ENCODE measurements at regions not wholly inside any gene's neighbourhood (a gene's known extent, or its start where the extent isn't known, plus 50 kb on each side); places are given as distances from the start of the nearest gene placed in this dataset.

DNA sequence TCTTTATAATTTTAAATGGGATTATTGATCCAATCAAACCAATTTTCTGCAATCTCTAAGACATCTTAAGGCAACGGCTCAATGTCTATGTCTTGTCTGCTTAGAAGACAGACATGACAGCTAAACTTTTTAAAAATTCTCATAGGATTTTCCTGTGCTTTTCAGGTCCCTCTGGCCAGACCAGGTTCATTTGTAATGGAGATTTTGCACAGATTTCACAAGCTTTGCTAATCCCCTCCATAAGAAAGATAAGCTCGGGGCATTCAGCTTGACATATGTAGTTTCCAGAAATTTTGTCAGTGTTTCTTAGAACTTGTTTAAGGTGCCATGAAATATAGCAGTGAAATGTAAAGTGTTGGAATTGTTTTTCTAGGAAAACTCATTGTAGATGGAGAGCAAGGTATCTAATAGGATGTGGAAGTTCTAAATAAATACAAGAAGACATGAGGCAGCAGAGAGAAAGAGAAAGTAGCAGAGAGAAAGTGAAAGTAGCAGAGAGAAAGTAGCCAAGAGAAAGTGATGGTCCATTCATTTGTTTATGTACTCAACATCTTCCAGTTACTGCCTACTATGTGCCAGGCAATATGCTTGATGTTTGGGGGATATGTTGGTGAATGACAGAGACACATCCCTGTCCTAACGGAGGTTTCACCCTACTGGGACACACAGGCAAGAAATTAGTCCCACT, 219.1 kb upstream of the ARHGAP42 start:
- Mint-ChIP-seq H3K9me3 (peaks cover 7% of the 10 kb centered on the region), H3K4me1 (peaks cover 5% of the 10 kb centered on the region), H3K4me3 (no peak overlapping the region), H3K27ac (no peak overlapping the region), H3K36me3 (ENCODE audit: low read depth) (no peaks in the 10 kb centered on the region), H3K27me3 (ENCODE audit: insufficient read depth) (no peaks in the 10 kb centered on the region)
- H3K9ac ChIP-seq (ENCODE audit: extremely low read depth, low read length, poor library complexity, severe bottlenecking), result no peak overlapping the region
- H3K4me1 ChIP-seq (ENCODE audit: control insufficient read depth, insufficient read depth, low read length), result no peaks in the 10 kb centered on the region
- no peak overlapping the region for H3K27ac ChIP-seq (ENCODE audit: low read depth, low read length)
- DNase-seq, result no peak
- H3K36me3 ChIP-seq (ENCODE audit: control insufficient read depth, insufficient read depth, low read length), result no peaks in the 10 kb centered on the region
- H3K27me3 ChIP-seq (ENCODE audit: control insufficient read depth, insufficient read depth, low read length, poor library complexity, severe bottlenecking), result no peaks in the 10 kb centered on the region
- H3K4me3 ChIP-seq (ENCODE audit: low read length), result no peak overlapping the region
- 90 to 92% methylated on average over 2 to 3 of the region's 3 CpGs for WGBS, 2 experiments (ENCODE audit: insufficient coverage in 1 of 2, insufficient read length in 1 of 2)
- TF ChIP-seq, protein P1, sequence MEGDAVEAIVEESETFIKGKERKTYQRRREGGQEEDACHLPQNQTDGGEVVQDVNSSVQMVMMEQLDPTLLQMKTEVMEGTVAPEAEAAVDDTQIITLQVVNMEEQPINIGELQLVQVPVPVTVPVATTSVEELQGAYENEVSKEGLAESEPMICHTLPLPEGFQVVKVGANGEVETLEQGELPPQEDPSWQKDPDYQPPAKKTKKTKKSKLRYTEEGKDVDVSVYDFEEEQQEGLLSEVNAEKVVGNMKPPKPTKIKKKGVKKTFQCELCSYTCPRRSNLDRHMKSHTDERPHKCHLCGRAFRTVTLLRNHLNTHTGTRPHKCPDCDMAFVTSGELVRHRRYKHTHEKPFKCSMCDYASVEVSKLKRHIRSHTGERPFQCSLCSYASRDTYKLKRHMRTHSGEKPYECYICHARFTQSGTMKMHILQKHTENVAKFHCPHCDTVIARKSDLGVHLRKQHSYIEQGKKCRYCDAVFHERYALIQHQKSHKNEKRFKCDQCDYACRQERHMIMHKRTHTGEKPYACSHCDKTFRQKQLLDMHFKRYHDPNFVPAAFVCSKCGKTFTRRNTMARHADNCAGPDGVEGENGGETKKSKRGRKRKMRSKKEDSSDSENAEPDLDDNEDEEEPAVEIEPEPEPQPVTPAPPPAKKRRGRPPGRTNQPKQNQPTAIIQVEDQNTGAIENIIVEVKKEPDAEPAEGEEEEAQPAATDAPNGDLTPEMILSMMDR (conservative IDR thresholded peaks at IDR 0.05), result no peak
- H3K9me3 ChIP-seq (ENCODE audit: control insufficient read depth, low read length), result no peaks in the 10 kb centered on the region

DNA sequence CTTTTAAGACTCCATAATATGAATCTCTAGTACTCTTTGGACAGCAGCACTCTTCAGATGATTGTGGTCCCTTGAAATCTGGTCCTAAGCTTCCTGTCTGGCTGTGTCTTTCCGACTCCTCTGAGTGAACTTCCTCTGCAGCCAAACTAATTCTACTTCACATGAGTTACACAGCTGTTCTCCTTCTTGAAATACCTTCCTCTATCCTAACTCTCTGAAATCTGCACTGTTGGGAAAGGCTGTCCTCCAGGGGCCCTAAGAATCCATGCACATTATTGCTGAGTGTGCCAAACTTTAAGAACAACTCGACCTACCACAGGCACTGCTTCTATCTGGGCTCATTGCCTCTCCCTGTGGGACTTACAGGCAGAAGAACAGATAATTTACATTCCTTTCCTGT, 217.3 kb upstream of the ARHGAP42 start:
- Histone ChIP-seq H3K27me3 (ENCODE audit: control insufficient read depth, insufficient read depth, low read length, poor library complexity, severe bottlenecking) (no peaks in the 10 kb centered on the region), H3K9ac (ENCODE audit: extremely low read depth, low read length, poor library complexity, severe bottlenecking) (no peak overlapping the region), H3K4me1 (ENCODE audit: control insufficient read depth, insufficient read depth, low read length) (no peaks in the 10 kb centered on the region), H3K4me3 (ENCODE audit: low read length) (no peak overlapping the region), H3K9me3 (ENCODE audit: control insufficient read depth, low read length) (no peaks in the 10 kb centered on the region), H3K36me3 (ENCODE audit: control insufficient read depth, insufficient read depth, low read length) (no peaks in the 10 kb centered on the region), H3K27ac (ENCODE audit: low read depth, low read length) (no peak overlapping the region)
- Mint-ChIP-seq H3K9me3 (peaks cover 7% of the 10 kb centered on the region), H3K36me3 (ENCODE audit: low read depth) (no peaks in the 10 kb centered on the region), H3K27me3 (ENCODE audit: insufficient read depth) (no peaks in the 10 kb centered on the region), H3K4me1 (peaks cover 12% of the 10 kb centered on the region), H3K4me3 (no peak overlapping the region), H3K27ac (no peak overlapping the region)
- TF ChIP-seq, protein P1 (conservative IDR thresholded peaks at IDR 0.05), result no peak
- DNase-seq, result no peak
- 71 to 88% methylated on average over 1 to 2 of the region's 2 CpGs for WGBS, 2 experiments (ENCODE audit: insufficient coverage in 1 of 2, insufficient read length in 1 of 2)

DNA sequence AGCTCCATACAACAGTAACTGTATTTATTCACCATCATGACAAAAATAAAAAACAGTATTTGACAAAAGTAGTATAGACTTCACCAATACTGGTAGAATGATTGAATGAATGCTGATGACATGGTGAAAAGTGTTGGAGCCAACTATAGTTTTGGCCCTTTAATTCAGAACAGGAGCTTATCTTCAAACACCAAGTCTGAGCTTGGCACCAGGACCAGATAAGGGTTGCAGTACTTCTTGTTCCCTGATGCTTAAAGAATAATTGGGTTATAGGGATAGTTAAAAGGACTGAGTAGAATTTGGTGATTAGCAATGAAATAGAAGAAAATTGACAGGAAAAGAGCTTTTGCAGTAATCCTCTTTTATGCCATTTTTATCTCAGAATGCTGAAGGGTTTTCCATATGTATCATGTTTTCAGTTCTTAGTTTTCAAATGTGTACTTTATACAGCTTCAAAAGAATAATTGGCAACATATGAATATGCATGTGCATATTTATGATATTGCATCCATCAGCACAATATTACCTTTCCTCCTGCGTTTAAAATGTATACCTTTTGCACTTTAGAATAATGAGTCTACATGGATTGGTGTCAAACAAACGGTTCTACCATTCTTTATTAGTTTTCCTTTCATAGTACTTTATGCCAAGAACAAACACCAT, 214.2 kb upstream of the ARHGAP42 start:
- Histone ChIP-seq H3K9me3 (ENCODE audit: control insufficient read depth, low read length) (no peaks in the 10 kb centered on the region), H3K36me3 (ENCODE audit: control insufficient read depth, insufficient read depth, low read length) (no peaks in the 10 kb centered on the region), H3K27me3 (ENCODE audit: control insufficient read depth, insufficient read depth, low read length, poor library complexity, severe bottlenecking) (no peaks in the 10 kb centered on the region), H3K27ac (ENCODE audit: low read depth, low read length) (no peak overlapping the region), H3K4me1 (ENCODE audit: control insufficient read depth, insufficient read depth, low read length) (no peaks in the 10 kb centered on the region), H3K9ac (ENCODE audit: extremely low read depth, low read length, poor library complexity, severe bottlenecking) (no peak overlapping the region), H3K4me3 (ENCODE audit: low read length) (no peak overlapping the region)
- DNase-seq, result no peak
- Mint-ChIP-seq H3K4me1 (peaks cover 12% of the 10 kb centered on the region), H3K36me3 (ENCODE audit: low read depth) (no peaks in the 10 kb centered on the region), H3K4me3 (no peak overlapping the region), H3K27ac (no peak overlapping the region), H3K9me3 (no peaks in the 10 kb centered on the region), H3K27me3 (ENCODE audit: insufficient read depth) (no peaks in the 10 kb centered on the region)
- TF ChIP-seq, protein P1 (conservative IDR thresholded peaks at IDR 0.05), result no peak
- WGBS, 2 experiments (ENCODE audit: insufficient coverage in 1 of 2, insufficient read length in 1 of 2), result 79 to 100% methylated on average over 1 to 2 of the region's 2 CpGs
